Lung (tissue), 11 donors: ENCODE measurements at regions not wholly inside any gene's neighbourhood (a gene's known extent, or its start where the extent isn't known, plus 50 kb on each side); places are given as distances from the start of the nearest gene placed in this dataset.

Experiments used
- ATAC-seq: fragments of 200-7000 bp; cut with Tn5 transposase; one replicate; pipeline ENCODE4 v1.9.1; 2020; ENCODE audit warnings: moderate number of reproducible peaks; ENCODE audit not compliant: insufficient read depth, low FRiP score
- DNase-seq, 3 donors: peaks; one replicate each; pipeline ENCODE4 v3.0.0-alpha.2; 2013 to 2017
- H3K27ac ChIP-seq, 2 donors: one replicate each; pipeline ENCODE4 v1.5.1; 2013; ENCODE audit warnings: mild to moderate bottlenecking in 2 of 2, moderate library complexity in 2 of 2, control low read depth in 1 of 2, inconsistent platforms in 1 of 2, low read depth in 1 of 2, low read length in 1 of 2
- H3K27me3 ChIP-seq, 3 donors: one replicate each; pipeline ENCODE4 v1.5.1; 2013; ENCODE audit warnings: low read length in 2 of 3; ENCODE audit not compliant: control insufficient read depth in 3 of 3, insufficient read depth in 3 of 3
- H3K36me3 ChIP-seq, 4 donors: one replicate each; pipeline ENCODE4 v1.5.1; 2013; ENCODE audit warnings: low read length in 4 of 4, mild to moderate bottlenecking in 1 of 4, moderate library complexity in 1 of 4; ENCODE audit not compliant: control insufficient read depth in 4 of 4, insufficient read depth in 4 of 4
- H3K4me1 ChIP-seq, 5 donors: one replicate each; pipeline ENCODE4 v1.5.1; 2013; ENCODE audit warnings: low read length in 5 of 5, mild to moderate bottlenecking in 2 of 5, moderate library complexity in 1 of 5; ENCODE audit not compliant: control insufficient read depth in 5 of 5, insufficient read depth in 5 of 5
- H3K4me3 ChIP-seq: one replicate; pipeline ENCODE4 v1.5.1; 2013; ENCODE audit warnings: mild to moderate bottlenecking, control low read depth, moderate library complexity
- H3K9ac ChIP-seq, 2 donors: one replicate each; pipeline ENCODE4 v1.5.1; 2013; ENCODE audit warnings: low read length in 2 of 2, control low read depth in 1 of 2; ENCODE audit not compliant: insufficient read depth in 1 of 2
- H3K9me3 ChIP-seq, 4 donors: one replicate each; pipeline ENCODE4 v1.5.1; 2013; ENCODE audit warnings: low read length in 3 of 4, mild to moderate bottlenecking in 1 of 4, moderate library complexity in 1 of 4; ENCODE audit not compliant: control insufficient read depth in 4 of 4, insufficient read depth in 3 of 4
- WGBS, 2 donors: extraction: QIAGEN DNeasy Blood & Tissue Kit; methylation state at CpG; one replicate each; pipeline ENCODE4 v1.1.7; 2013; 5-methylcytosine and 5-hydroxymethylcytosine counted together
- TF ChIP-seq, protein P1 (sequence below): IDR thresholded peaks from 2 replicates; pipeline ENCODE4 v1.5.1; 2012; ENCODE audit warnings: mild to moderate bottlenecking; ENCODE audit errors: control extremely low read depth, extremely low read depth
- donor health status: control.
- donor health status: control.
- donor health status: Bipolar disorder and iron deficiency.
- donor health status: healthy.
- donor health status: DM: yes; HTN: yes; CAD: no.

DNA sequence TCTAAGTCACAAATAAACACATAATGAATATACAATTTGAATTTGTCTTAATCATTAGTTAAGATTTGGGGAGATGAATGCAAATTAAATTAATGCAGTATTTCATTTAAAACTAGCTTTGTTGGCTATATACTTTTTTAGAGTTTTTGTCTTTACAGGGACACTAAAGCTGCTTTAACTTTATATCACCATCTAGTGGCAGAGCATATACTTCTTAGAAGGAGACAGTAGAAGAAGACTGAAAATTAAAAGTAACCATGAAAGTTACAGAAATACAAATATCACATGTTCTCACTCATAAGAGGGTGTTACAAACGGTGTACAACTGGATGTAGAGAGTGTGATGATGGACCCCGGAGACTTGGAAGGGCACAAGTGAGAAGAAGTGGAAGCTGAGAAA lies 268.3 kb upstream of the NETO1 start:
- Histone ChIP-seq H3K4me1 (no peaks in the 10 kb centered on the region), H3K27ac (no peak overlapping the region), H3K9me3 (no peaks in the 10 kb centered on the region), H3K36me3 (no peaks in the 10 kb centered on the region), H3K4me3 (no peak overlapping the region), H3K9ac (no peak overlapping the region), H3K27me3 (no peaks in the 10 kb centered on the region)
- DNase-seq (no peak), ATAC-seq (no peak)
- 46 to 62% methylated on average over 2 of the region's 2 CpGs for WGBS, 2 donors
- TF ChIP-seq, protein P1, sequence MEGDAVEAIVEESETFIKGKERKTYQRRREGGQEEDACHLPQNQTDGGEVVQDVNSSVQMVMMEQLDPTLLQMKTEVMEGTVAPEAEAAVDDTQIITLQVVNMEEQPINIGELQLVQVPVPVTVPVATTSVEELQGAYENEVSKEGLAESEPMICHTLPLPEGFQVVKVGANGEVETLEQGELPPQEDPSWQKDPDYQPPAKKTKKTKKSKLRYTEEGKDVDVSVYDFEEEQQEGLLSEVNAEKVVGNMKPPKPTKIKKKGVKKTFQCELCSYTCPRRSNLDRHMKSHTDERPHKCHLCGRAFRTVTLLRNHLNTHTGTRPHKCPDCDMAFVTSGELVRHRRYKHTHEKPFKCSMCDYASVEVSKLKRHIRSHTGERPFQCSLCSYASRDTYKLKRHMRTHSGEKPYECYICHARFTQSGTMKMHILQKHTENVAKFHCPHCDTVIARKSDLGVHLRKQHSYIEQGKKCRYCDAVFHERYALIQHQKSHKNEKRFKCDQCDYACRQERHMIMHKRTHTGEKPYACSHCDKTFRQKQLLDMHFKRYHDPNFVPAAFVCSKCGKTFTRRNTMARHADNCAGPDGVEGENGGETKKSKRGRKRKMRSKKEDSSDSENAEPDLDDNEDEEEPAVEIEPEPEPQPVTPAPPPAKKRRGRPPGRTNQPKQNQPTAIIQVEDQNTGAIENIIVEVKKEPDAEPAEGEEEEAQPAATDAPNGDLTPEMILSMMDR, result no peak

DNA sequence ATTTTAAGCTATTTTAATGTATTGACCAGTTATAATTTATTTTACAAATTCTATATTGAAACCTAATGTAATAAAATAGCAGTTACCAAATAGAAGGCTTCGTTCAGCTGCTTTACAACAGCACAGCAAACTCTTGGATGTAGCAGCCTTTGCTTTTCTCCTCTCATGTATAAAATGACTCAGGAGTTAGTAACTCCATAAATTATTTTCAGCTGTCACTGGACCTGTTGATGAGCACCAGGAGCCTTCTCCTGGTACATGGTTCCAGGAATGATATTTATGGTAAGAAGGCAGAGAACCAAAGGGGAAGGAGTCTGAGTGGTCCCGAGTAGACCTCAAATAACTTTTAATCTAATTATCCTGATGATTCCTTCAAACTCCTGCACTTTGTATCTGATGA lies 256.4 kb upstream of the NETO1 start:
- Histone ChIP-seq H3K36me3 (no peaks in the 10 kb centered on the region), H3K4me3 (no peak overlapping the region), H3K27me3 (no peaks in the 10 kb centered on the region), H3K4me1 (no peaks in the 10 kb centered on the region), H3K9ac (no peak overlapping the region), H3K27ac (no peak overlapping the region), H3K9me3 (no peaks in the 10 kb centered on the region)
- ATAC-seq (no peak), DNase-seq (no peak)
- WGBS, 2 donors, result 86 to 87% methylated on average over 2 of the region's 2 CpGs
- TF ChIP-seq, protein P1, result no peak

DNA sequence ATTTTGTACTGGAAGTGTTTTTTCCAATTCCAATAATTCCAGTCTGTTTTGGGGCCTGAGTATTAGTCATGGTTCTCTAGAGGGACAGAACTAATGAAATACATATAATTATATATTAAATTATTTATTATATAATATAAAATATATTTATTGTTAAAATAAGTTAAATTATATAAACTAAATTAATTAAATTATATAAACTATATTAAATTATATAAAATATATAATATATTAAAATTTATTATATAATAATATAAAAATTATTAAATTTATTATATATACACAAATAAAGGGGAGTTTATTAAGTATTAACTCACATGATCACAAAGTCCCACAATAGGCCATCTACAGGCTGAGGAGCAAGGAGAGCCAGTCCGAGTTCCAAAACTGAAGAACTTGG lies 253.4 kb upstream of the NETO1 start:
- Histone ChIP-seq H3K36me3 (no peaks in the 10 kb centered on the region), H3K4me1 (no peaks in the 10 kb centered on the region), H3K9ac (no peak overlapping the region), H3K4me3 (no peak overlapping the region), H3K9me3 (no peaks in the 10 kb centered on the region), H3K27me3 (no peaks in the 10 kb centered on the region), H3K27ac (no peak overlapping the region)
- no peak for ATAC-seq
- TF ChIP-seq, protein P1, result no peak
- WGBS, 2 donors, result 83 to 98% methylated on average over 1 of the region's 1 CpG
- DNase-seq, result no peak

DNA sequence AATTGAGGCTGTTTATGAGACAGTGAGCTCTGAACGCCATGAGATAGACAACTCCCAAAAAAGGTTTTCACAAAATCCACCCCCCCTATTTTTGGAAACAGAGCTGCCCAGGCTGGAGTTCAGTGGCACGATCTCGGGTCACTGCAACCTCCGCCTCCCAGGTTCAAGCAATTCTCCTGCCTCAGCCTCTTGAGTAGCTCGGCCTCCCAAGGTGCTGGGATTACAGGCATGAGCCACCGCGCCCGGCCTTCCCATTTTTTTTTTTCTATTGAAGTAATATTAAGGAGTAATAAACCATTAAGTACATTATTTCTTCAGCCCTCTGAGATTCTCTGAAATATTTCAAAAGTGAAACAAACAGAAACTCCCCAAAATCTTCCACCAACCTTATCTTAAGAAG lies 252.8 kb upstream of the NETO1 start:
- no peaks in the 10 kb centered on the region for H3K9me3 ChIP-seq
- no peak for ATAC-seq
- TF ChIP-seq, protein P1, result no peak
- no peak overlapping the region for H3K4me3 ChIP-seq
- H3K27me3 ChIP-seq, result no peaks in the 10 kb centered on the region
- H3K9ac ChIP-seq, result no peak overlapping the region
- 88% methylated on average over 8 of the region's 8 CpGs for WGBS, 2 donors
- H3K27ac ChIP-seq, result no peak overlapping the region
- no peaks in the 10 kb centered on the region for H3K36me3 ChIP-seq
- no peaks in the 10 kb centered on the region for H3K4me1 ChIP-seq
- no peak for DNase-seq
